ENCODE measurements at regions not wholly inside any gene's neighbourhood (a gene's known extent, or its start where the extent isn't known, plus 50 kb on each side); places are given as distances from the start of the nearest gene placed in this dataset.
"Not testable (repeated sequence)": the region's sequence is repeated elsewhere in the genome, so short reads cannot be mapped to it uniquely, and the experiment has no call there.

GRCh38 chr13:40345654-40346372 lies 320.6 kb downstream of the FOXO1 start:
- DNase-seq: no peak

DNA sequence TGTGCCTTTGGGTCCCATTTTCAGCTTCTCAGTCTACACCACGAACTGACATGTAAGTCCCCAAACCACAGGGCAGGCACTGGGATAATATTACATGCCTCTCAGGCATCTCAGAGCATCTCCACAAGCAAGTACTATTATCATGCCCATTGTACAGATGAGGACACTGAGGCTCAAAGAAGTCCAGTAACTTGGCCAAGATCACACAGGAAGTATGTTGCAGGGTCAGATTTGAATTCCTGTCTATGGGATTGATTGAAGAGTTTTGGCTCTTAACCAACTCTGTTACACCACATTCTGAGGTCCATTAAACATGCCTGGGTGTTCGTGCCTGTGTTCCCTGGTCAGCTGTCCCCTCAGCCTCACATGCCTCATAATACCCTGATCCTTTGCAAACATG lies 319.8 kb downstream of the FOXO1 start:
- DNase-seq: no peak

DNA sequence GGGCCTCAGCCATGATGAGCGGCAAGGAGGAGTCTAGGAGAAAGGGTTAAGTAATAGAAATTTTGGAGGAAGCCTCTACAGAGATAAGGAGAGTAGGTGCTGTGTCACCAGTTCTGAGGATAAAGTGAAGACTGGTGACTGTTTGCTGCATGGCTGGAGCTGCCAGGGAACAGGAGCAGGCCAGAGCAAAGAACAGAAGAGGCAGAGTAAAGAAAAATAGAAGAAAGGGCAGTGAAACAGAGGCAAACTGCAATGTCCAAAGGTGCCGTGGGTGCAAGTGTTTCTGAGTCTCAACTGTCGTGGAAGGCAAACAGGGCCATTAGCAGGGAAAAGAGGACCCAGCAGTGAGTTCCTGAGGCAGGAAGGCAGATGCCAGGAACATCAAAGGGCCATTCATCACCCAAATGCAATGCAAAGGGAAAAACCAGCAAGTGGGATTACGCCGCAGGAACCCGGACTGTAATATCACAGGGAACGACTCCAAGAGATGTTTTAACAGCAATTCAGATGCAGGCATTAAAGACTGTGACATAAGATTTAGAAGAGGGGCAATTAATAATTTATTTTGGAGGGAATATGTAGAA lies 318.3 kb downstream of the FOXO1 start:
- DNase-seq: no peak

GRCh38 chr13:40350283-40350992 lies 316.0 kb downstream of the FOXO1 start:
- DNase-seq: no peak

- no peak for DNase-seq
Measured at GRCh38 chr13:40351537-40352379, 314.7 kb downstream of the FOXO1 start.

DNA sequence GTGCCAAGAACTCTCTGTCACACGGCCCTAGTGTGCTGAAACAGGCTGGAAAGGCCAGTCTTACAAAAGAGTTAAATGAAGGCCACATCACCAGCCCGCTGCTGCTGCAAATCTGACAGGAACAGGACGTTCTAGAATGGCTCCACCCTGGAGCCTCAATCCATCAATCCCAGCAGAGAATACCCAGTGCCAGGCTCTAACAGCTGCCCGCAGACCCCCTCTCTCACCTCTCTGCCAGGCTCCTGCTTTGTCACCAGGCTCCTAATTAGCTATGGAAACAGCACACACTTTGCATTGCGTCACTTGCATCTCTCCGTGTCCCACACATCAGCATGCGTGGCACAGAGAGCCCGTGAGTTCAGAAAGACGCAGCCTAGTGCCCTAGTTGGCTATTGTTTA lies 314.1 kb downstream of the FOXO1 start:
- no peak for DNase-seq

DNA sequence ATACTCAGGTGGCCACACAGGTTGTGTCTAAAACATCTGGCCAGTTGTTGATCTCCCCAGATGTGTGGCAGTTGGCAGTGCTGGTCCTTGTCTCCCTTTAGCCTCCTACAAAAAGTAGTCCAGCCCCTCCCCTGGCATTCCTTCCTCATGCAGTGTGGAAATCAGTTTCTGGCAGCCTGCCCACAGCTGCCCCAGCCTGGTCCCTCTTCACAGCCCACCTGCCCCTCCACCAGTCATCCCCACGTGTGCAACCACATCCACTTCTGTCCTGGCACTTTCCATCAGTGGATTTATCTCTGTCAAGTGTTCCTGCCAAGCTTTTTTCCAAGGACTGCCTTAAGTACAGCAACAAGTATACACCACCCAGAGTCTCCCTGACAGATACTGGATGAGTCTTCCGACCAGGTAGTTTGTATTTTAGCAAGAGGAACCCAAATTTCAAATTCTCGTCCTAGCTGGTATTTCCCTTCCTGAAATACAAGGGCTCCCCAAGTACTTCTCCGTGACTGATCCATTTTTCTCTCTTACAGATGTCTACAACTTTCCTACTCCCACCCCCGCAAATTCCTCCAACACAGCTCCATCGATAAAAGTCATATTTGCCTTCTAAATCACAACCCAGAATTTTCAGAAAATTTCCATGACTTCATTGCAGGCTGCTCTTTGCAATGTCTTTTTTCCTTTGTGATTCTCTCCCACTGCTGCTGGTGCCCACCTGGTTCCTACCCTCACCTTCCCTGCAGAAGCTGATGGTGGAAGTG lies 313.5 kb downstream of the FOXO1 start:
- DNase-seq: no peak

DNA sequence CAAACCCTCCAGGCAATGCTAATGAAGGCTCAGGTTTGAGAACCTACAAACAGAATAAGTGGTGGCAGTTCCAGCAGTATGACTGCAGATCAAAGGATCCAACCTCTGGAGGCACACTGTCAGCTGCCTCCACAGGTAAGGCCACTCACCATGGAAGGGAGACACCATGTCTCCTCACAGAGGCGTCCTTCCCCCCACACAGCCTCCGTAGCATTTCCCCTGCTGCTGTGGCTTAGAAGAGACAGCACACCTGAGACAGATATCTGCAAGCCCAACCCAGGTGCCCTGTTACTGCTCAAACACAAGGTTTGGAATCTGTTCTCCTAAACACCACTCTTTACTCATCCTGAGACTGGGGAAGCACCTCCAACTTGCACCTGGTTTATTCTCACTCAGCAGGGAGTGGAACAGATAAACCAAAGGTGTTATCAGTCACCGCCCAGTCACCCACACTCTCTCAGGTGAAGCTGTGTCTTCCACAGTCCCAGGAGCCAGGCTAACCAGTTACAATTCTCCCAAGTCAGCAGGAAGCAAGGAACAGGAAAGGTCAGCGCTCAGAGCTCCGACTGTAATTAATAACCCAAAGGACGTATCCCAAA lies 311.2 kb downstream of the FOXO1 start:
- DNase-seq: no peak

DNA sequence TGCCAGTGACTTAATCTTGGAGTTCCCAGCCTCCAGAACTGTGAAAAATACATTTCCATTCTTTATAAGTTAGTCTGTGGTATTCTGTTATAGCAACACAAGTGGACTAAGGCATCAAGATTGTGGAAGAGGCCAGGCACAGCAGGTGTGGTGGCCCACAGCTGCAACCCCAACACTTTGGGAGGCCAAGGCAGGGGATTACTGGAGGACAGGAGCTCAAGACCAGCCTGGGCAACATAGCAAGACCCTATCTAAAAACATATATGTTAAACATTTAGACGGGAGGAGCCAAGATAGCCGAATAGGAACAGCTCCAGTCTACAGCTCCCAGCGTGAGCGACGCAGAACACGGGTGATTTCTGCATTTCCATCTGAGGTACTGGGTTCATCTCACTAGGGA lies 310.4 kb downstream of the FOXO1 start:
- DNase-seq: no peak

DNA sequence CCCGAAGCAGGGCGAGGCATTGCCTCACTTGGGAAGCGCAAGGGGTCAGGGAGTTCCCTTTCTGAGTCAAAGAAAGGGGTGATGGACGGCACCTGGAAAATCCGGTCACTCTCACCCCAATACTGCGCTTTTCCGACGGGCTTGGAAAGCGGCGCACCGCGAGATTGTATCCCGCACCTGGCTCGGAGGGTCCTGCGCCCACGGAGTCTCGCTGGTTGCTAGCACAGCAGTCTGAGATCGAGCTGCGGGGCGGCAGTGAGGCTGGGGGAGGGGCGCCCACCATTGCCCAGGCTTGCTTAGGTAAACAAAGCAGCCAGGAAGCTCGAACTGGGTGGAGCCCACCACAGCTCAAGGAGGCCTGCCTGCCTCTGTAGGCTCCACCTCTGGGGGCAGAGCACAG lies 310.0 kb downstream of the FOXO1 start:
- DNase-seq: not testable (repeated sequence)

DNA sequence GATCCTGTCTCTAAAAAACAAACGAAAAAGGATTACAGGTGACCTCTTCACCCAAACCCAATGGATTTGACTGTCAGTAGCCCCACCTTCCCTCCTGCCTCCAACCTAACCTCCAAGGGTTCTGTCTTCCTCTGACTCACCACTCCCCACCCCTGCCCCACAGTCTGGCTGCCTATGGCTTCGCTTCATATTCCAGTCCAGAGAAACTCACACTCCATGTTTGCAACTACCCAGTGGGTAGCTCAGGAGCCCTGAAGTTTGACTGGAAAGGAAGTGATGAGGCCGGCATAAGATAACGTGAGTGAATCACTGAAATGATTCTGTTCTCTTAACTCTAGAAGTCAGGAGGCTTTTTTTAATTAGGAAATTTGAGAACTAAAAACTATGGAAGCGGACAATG lies 303.9 kb downstream of the FOXO1 start:
- DNase-seq: no peak

- DNase-seq: no peak
Measured at GRCh38 chr13:40363653-40364052, 302.8 kb downstream of the FOXO1 start.

DNA sequence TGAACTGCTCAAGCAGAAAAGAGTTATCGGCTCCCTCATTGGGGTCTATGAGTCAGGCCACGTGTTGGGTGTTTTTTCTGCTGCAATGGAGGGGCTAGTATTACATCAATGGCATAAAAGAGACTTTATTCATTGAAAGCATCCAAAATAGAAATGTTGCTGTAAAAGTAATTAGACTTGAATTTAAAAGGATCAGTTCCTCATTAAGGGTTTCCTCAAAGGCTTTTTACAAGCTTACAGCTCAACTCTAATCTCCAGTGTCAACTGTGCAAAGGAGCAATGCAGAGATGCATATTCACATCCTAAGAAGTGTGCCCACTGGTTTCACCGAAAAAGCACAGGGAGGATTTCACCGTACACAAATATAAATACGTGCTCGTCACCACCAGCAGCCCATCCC lies 300.3 kb downstream of the FOXO1 start:
- no peak for DNase-seq

DNA sequence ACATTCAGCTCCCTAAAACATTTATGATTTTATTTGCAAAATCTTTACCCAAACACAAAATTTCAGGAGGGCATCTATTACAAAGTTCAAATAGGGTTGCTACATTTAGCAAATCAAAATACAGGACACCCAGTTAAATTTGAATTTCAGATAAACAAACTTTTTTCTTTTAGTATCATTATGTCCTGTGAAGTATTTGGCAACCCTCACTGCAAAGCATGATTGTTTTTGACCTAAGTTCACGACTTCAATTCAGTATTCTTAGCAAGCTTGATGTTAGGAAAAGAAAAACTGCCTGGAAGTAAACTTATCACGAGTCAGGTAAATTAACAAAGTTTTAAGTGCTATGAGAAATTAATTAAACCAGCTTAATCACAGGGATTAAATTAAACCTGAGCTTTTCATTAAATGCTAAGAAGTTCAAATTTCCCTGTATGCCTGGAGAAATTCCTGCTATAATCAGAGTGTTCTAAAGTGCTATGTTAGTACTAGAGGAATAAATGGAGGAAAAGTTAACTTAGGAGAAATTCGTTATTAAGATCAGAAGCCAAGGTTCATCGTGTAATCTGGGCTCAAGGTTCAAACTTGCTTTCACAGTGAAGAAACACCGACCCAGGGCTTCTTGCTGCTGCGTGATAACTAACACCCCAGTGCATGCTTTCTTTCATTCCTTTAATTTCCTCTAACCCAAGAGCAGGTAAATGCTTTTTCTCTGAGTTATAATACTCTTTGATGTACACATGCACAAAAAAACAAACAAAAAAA lies 298.1 kb downstream of the FOXO1 start:
- DNase-seq: no peak

GRCh38 chr13:40370661-40371060 lies 295.8 kb downstream of the FOXO1 start:
- DNase-seq: no peak

DNA sequence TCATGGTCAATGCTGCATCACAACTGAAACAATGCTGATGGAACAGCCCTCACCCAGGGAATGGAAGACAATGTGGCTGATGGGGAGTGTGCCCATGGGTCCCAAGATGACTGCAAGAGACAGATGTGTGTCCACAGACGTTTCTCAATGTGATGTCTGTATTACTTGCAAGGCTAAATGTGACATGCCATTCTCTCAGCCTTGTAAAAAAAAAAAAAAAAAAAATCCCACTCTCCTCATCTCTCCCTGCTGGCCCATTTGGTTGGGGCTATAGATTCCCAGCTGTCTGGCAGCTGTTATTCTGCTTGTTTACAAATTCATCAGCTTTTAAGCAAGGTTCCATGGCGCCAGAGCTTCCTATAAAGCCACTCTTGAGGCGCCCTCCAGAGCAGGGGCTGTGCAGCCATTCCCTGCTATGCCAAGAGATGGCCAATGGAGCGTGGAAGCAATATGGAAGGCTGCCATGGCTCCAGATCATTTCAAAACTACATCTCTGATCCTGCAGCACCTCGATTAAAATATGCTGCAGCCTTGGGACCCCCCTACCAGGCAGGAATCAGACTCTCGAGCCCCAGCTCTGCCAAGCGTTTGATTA lies 294.8 kb downstream of the FOXO1 start:
- no peak for DNase-seq

DNA sequence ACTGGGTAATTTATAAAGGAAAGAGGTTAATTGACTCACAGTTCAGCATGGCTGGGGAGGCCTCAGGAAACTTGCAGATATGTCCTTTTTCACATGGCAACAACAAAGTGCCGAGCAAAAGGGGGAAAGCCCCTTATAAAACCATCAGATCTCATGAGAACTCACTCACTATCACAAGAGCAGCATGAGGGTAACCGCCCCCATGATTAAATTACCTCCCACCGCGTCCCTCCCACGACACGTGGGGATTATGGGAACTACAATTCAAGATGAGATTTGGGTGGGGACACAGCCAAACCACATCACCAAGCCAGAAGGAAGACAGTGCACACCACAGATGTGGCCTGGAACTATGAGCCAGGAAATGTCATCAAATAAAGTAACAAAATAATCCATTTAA lies 292.8 kb downstream of the FOXO1 start:
- DNase-seq: not testable (repeated sequence)

DNA sequence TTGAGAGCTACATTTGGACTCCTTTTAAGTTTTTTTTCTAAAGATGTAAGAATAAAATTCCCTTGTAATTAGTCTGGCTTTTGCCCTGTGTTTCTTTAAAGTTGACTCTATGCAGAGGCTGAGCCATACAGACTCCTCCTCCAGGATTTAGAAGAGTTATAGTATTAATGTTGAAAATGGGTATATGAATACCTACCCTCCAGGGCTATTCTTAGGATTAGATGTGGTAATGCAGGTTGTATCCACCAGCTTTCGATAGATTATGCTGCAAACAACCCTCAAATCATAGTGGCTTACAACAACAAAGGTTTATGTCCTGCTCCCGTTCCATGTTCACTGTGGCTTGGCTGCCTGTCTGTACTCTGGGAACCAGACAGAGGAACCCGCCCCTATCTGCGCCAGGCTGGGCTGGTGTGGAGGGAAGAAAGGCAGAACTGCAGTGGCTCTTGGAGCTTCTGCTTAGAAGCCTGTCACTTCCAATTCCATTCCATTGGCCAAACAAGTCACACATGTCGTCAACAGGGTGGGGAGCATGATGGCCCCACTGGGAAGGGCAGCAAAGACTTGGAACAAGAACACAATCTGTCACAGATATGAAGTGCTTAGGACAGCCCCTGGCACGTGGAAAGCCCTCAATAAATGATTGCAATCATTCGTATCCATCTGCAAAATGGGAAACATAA lies 290.8 kb downstream of the FOXO1 start:
- no peak for DNase-seq

- DNase-seq: no peak
Measured at GRCh38 chr13:40376296-40376849, 290.1 kb downstream of the FOXO1 start.

Data from effector CD4-positive, alpha-beta T cell (primary cell).